ENCODE measurements at regions not wholly inside any gene's neighbourhood (a gene's known extent, or its start where the extent isn't known, plus 50 kb on each side); places are given as distances from the start of the nearest gene placed in this dataset.

- WGBS (ENCODE audit: missing lambda C conversion rate) = 75% methylated on average over 9 of the region's 12 CpGs
- ATAC-seq (no peak), FAIRE-seq (no peak), DNase-seq (ENCODE audit: low read depth in 1 of 2, low spot score in 1 of 2) (no peak)
- ChIA-PET CTCF (no interaction called here), POLR2A (no interaction called here)
- TF ChIP-seq POLR2A (IDR thresholded peaks at IDR 0.05; ENCODE audit: low read length) (no peak), PBX3 (IDR thresholded peaks at IDR 0.05) (no peak), MAFK (IDR thresholded peaks at IDR 0.05; ENCODE audit: partially characterized antibody) (no peak), EP300 (IDR thresholded peaks at IDR 0.05) (no peak), FOSL2 (IDR thresholded peaks at IDR 0.05) (no peak), FOSL2 (CRISPR knock-in tag; IDR thresholded peaks at IDR 0.05) (no peak), HMGXB4 (CRISPR knock-in tag; IDR thresholded peaks at IDR 0.05; ENCODE audit: borderline replicate concordance) (no peak), RARB (CRISPR knock-in tag; IDR thresholded peaks at IDR 0.05) (no peak), RNF2 (IDR thresholded peaks at IDR 0.05; ENCODE audit: borderline replicate concordance, low read depth) (no peak), FOXS1 (CRISPR knock-in tag; IDR thresholded peaks at IDR 0.05) (no peak), CBX2 (IDR thresholded peaks at IDR 0.05; ENCODE audit: borderline replicate concordance, low read depth) (no peak), FOSB (CRISPR knock-in tag; IDR thresholded peaks at IDR 0.05) (no peak), EHF (CRISPR knock-in tag; IDR thresholded peaks at IDR 0.05) (no peak), CEBPB (IDR thresholded peaks at IDR 0.05) (no peak), ESRRA (IDR thresholded peaks at IDR 0.05; ENCODE audit: borderline replicate concordance, low read length) (no peak)
- Histone ChIP-seq H3K4me1 (no peaks in the 10 kb centered on the region), H3K4me3 (no peak overlapping the region), H3K4me2 (no peak overlapping the region), H3K9me3 (no peaks in the 10 kb centered on the region), H3K27ac (no peak overlapping the region)
Measured at GRCh38 chr18:22052405-22053105, 116.8 kb upstream of the GATA6 start.

GRCh38 chr18:22055466-22056238, 113.7 kb upstream of the GATA6 start:
- H3K4me3 ChIP-seq = no peak overlapping the region
- 36% methylated on average over 3 of the region's 3 CpGs for WGBS (ENCODE audit: missing lambda C conversion rate)

GRCh38 chr18:22056950-22057349, 112.4 kb upstream of the GATA6 start:
- Histone ChIP-seq H3K4me1 (no peaks in the 10 kb centered on the region), H3K9me3 (no peaks in the 10 kb centered on the region), H3K27ac (no peak overlapping the region), H3K4me2 (no peak overlapping the region), H3K4me3 (no peak overlapping the region)
- POLR2A ChIA-PET = no interaction called here
- DNase-seq (ENCODE audit: low read depth in 1 of 2, low spot score in 1 of 2) (no peak), FAIRE-seq (no peak), ATAC-seq (no peak)
- CTCF ChIA-PET = interaction anchor here (1.3 kb wide), 1 partner anchor 50 kb away, joined by 3 read pairs; no protein-coding TSS in a partner anchor
- 64% methylated on average over 6 of the region's 6 CpGs for WGBS (ENCODE audit: missing lambda C conversion rate)
- no peak for TF ChIP-seq HOXB13 (CRISPR knock-in tag; IDR thresholded peaks at IDR 0.05; ENCODE audit: low read depth)
- TF ChIP-seq SMC3 (IDR thresholded peaks at IDR 0.05) = no peak
- no peak for TF ChIP-seq HMGXB4 (CRISPR knock-in tag; IDR thresholded peaks at IDR 0.05; ENCODE audit: borderline replicate concordance)
- TF ChIP-seq RAD21 (conservative IDR thresholded peaks at IDR 0.05 in 1 of 2, IDR thresholded peaks at IDR 0.05 in 1 of 2) = no peak
- TF ChIP-seq CHD4 (IDR thresholded peaks at IDR 0.05; ENCODE audit: borderline replicate concordance) = no peak
- no peak for TF ChIP-seq POLR2A (IDR thresholded peaks at IDR 0.05; ENCODE audit: low read length)
- TF ChIP-seq CTCF (IDR thresholded peaks at IDR 0.05) = no peak
- no peak for TF ChIP-seq TFCP2L1 (CRISPR knock-in tag; IDR thresholded peaks at IDR 0.05)
- no peak for TF ChIP-seq RARB (CRISPR knock-in tag; IDR thresholded peaks at IDR 0.05)
- no peak for TF ChIP-seq ESRRA (IDR thresholded peaks at IDR 0.05; ENCODE audit: borderline replicate concordance, low read length)
- no peak for TF ChIP-seq NPAS2 (CRISPR knock-in tag; IDR thresholded peaks at IDR 0.05; ENCODE audit: borderline replicate concordance)
- no peak for TF ChIP-seq JUN (IDR thresholded peaks at IDR 0.05)
- no peak for TF ChIP-seq MAZ (IDR thresholded peaks at IDR 0.05; ENCODE audit: borderline replicate concordance, low read depth, low read length)
- TF ChIP-seq RCOR1 (IDR thresholded peaks at IDR 0.05; ENCODE audit: low read depth, low read length) = no peak
- no peak for TF ChIP-seq MYC (IDR thresholded peaks at IDR 0.05; ENCODE audit: borderline replicate concordance, low read length)
- no peak for TF ChIP-seq FOSB (CRISPR knock-in tag; IDR thresholded peaks at IDR 0.05)
- TF ChIP-seq RNF2 (IDR thresholded peaks at IDR 0.05; ENCODE audit: borderline replicate concordance, low read depth) = no peak

More at GRCh38 chr18:22055466-22056238, 113.7 kb upstream of the GATA6 start:
- CTCF ChIA-PET = interaction anchor here (0.9 to 1.3 kb wide), 2 partner anchors 51 to 592 kb away, joined by 3 read pairs; no protein-coding TSS in a partner anchor
- POLR2A ChIA-PET = no interaction called here
- no peak for TF ChIP-seq ZSCAN20 (CRISPR knock-in tag; IDR thresholded peaks at IDR 0.05)
- no peak overlapping the region for H3K27ac ChIP-seq
- DNase-seq (ENCODE audit: low read depth in 1 of 2, low spot score in 1 of 2) (no peak), ATAC-seq (no peak), FAIRE-seq (no peak)
- H3K4me1 ChIP-seq = no peaks in the 10 kb centered on the region
- no peak overlapping the region for H3K4me2 ChIP-seq
- H3K9me3 ChIP-seq = no peaks in the 10 kb centered on the region

Measured in A549 (cell line).